ENCODE measurements at regions not wholly inside any gene's neighbourhood (a gene's known extent, or its start where the extent isn't known, plus 50 kb on each side); places are given as distances from the start of the nearest gene placed in this dataset.
"Not testable (repeated sequence)": the region's sequence is repeated elsewhere in the genome, so short reads cannot be mapped to it uniquely, and the experiment has no call there.

GRCh38 chr3:147680837-147681483, 271.8 kb downstream of the ZIC1 start:
- Histone ChIP-seq H3K4me3 (ENCODE audit: low read length) (no peak overlapping the region), H3K9ac (ENCODE audit: low read length) (no peak overlapping the region), H4K20me1 (ENCODE audit: insufficient read depth, low read depth, low read length) (no peaks in the 10 kb centered on the region)

GRCh38 chr3:147688868-147689267, 279.7 kb downstream of the ZIC1 start:
- Histone ChIP-seq H3K27ac (ENCODE audit: low read length) (no peak overlapping the region), H3K79me2 (ENCODE audit: low read length) (no peaks in the 10 kb centered on the region), H3K27me3 (ENCODE audit: low read length) (no peaks in the 10 kb centered on the region), H3K4me2 (ENCODE audit: low read depth, low read length, poor library complexity, severe bottlenecking) (no peak overlapping the region), H3K9me3 (ENCODE audit: low read length) (0 out of 2 replicates have a peak, but pooled peaks cover 4% of the 10 kb centered on the region), H3K4me3 (ENCODE audit: low read length) (no peak overlapping the region), H4K20me1 (ENCODE audit: insufficient read depth, low read depth, low read length) (no peaks in the 10 kb centered on the region), H3K9me2 (replicated peaks; ENCODE audit: insufficient read depth, low read length) (no peaks in the 10 kb centered on the region), H3K36me3 (ENCODE audit: insufficient read depth, low read length) (no peaks in the 10 kb centered on the region), H3K4me1 (ENCODE audit: low read length) (no peaks in the 10 kb centered on the region), H2AFZ (ENCODE audit: low read length) (no peak overlapping the region), H3K9ac (ENCODE audit: low read length) (no peak overlapping the region)
- no peak for DNase-seq

More at GRCh38 chr3:147680837-147681483, 271.8 kb downstream of the ZIC1 start:
- Histone ChIP-seq H3K4me1 (ENCODE audit: low read length) (no peaks in the 10 kb centered on the region), H3K79me2 (ENCODE audit: low read length) (no peaks in the 10 kb centered on the region), H3K4me2 (ENCODE audit: low read depth, low read length, poor library complexity, severe bottlenecking) (no peak overlapping the region), H3K27ac (ENCODE audit: low read length) (no peak overlapping the region), H3K27me3 (ENCODE audit: low read length) (no peaks in the 10 kb centered on the region), H3K9me2 (replicated peaks; ENCODE audit: insufficient read depth, low read length) (0 out of 2 replicates have a peak, but pooled peaks cover 3% of the 10 kb centered on the region), H3K36me3 (ENCODE audit: insufficient read depth, low read length) (no peaks in the 10 kb centered on the region), H3K9me3 (ENCODE audit: low read length) (no peaks in the 10 kb centered on the region), H2AFZ (ENCODE audit: low read length) (no peak overlapping the region)
- no peak for DNase-seq

- Histone ChIP-seq H3K79me2 (ENCODE audit: low read length) (no peaks in the 10 kb centered on the region), H2AFZ (ENCODE audit: low read length) (no peak overlapping the region), H3K27ac (ENCODE audit: low read length) (no peak overlapping the region), H3K9me3 (ENCODE audit: low read length) (peaks cover 9% of the 10 kb centered on the region), H3K4me1 (ENCODE audit: low read length) (no peaks in the 10 kb centered on the region), H3K4me2 (ENCODE audit: low read depth, low read length, poor library complexity, severe bottlenecking) (no peak overlapping the region), H3K9me2 (replicated peaks; ENCODE audit: insufficient read depth, low read length) (no peaks in the 10 kb centered on the region), H3K4me3 (ENCODE audit: low read length) (no peak overlapping the region), H3K9ac (ENCODE audit: low read length) (no peak overlapping the region), H3K36me3 (ENCODE audit: insufficient read depth, low read length) (no peaks in the 10 kb centered on the region), H3K27me3 (ENCODE audit: low read length) (no peaks in the 10 kb centered on the region), H4K20me1 (ENCODE audit: insufficient read depth, low read depth, low read length) (no peaks in the 10 kb centered on the region)
- DNase-seq = no peak
Observed at GRCh38 chr3:147699175-147699838, 290.1 kb downstream of the ZIC1 start.

GRCh38 chr3:147701195-147701594, 292.0 kb downstream of the ZIC1 start:
- Histone ChIP-seq H3K79me2 (ENCODE audit: low read length) (no peaks in the 10 kb centered on the region), H3K36me3 (ENCODE audit: insufficient read depth, low read length) (no peaks in the 10 kb centered on the region), H4K20me1 (ENCODE audit: insufficient read depth, low read depth, low read length) (no peaks in the 10 kb centered on the region), H3K4me3 (ENCODE audit: low read length) (no peak overlapping the region), H3K27me3 (ENCODE audit: low read length) (no peaks in the 10 kb centered on the region), H3K27ac (ENCODE audit: low read length) (no peak overlapping the region), H3K9ac (ENCODE audit: low read length) (no peak overlapping the region), H3K4me1 (ENCODE audit: low read length) (no peaks in the 10 kb centered on the region), H3K9me3 (ENCODE audit: low read length) (peaks cover 9% of the 10 kb centered on the region), H2AFZ (ENCODE audit: low read length) (no peak overlapping the region), H3K9me2 (replicated peaks; ENCODE audit: insufficient read depth, low read length) (no peaks in the 10 kb centered on the region), H3K4me2 (ENCODE audit: low read depth, low read length, poor library complexity, severe bottlenecking) (no peak overlapping the region)
- DNase-seq = no peak

- DNase-seq = no peak
- no peaks in the 10 kb centered on the region for H3K27me3 ChIP-seq (ENCODE audit: low read length)
- no peaks in the 10 kb centered on the region for H3K9me2 ChIP-seq (replicated peaks; ENCODE audit: insufficient read depth, low read length)
Observed at GRCh38 chr3:147702509-147702908, 293.3 kb downstream of the ZIC1 start.

GRCh38 chr3:147705651-147706051, 296.5 kb downstream of the ZIC1 start:
- H3K9ac ChIP-seq (ENCODE audit: low read length) = no peak overlapping the region
- H3K36me3 ChIP-seq (ENCODE audit: insufficient read depth, low read length) = no peaks in the 10 kb centered on the region
- H3K79me2 ChIP-seq (ENCODE audit: low read length) = no peaks in the 10 kb centered on the region
- no peaks in the 10 kb centered on the region for H3K27me3 ChIP-seq (ENCODE audit: low read length)
- H3K4me3 ChIP-seq (ENCODE audit: low read length) = no peak overlapping the region
- DNase-seq = no peak
- peaks cover 2% of the 10 kb centered on the region for H3K9me3 ChIP-seq (ENCODE audit: low read length)
- no peak overlapping the region for H3K4me2 ChIP-seq (ENCODE audit: low read depth, low read length, poor library complexity, severe bottlenecking)
- H4K20me1 ChIP-seq (ENCODE audit: insufficient read depth, low read depth, low read length) = no peaks in the 10 kb centered on the region
- no peak overlapping the region for H3K27ac ChIP-seq (ENCODE audit: low read length)
- no peaks in the 10 kb centered on the region for H3K4me1 ChIP-seq (ENCODE audit: low read length)
- H3K9me2 ChIP-seq (replicated peaks; ENCODE audit: insufficient read depth, low read length) = no peaks in the 10 kb centered on the region
- no peak overlapping the region for H2AFZ ChIP-seq (ENCODE audit: low read length)

More at GRCh38 chr3:147702509-147702908, 293.3 kb downstream of the ZIC1 start:
- no peaks in the 10 kb centered on the region for H3K36me3 ChIP-seq (ENCODE audit: insufficient read depth, low read length)
- peaks cover 9% of the 10 kb centered on the region for H3K9me3 ChIP-seq (ENCODE audit: low read length)
- no peak overlapping the region for H3K27ac ChIP-seq (ENCODE audit: low read length)
- no peak overlapping the region for H2AFZ ChIP-seq (ENCODE audit: low read length)
- no peak overlapping the region for H3K4me2 ChIP-seq (ENCODE audit: low read depth, low read length, poor library complexity, severe bottlenecking)
- H3K4me1 ChIP-seq (ENCODE audit: low read length) = no peaks in the 10 kb centered on the region
- H3K79me2 ChIP-seq (ENCODE audit: low read length) = no peaks in the 10 kb centered on the region
- no peaks in the 10 kb centered on the region for H4K20me1 ChIP-seq (ENCODE audit: insufficient read depth, low read depth, low read length)
- no peak overlapping the region for H3K9ac ChIP-seq (ENCODE audit: low read length)
- no peak overlapping the region for H3K4me3 ChIP-seq (ENCODE audit: low read length)

GRCh38 chr3:147710753-147711152, 301.6 kb downstream of the ZIC1 start:
- H3K27me3 ChIP-seq (ENCODE audit: low read length); H3K9ac ChIP-seq (ENCODE audit: low read length); H3K27ac ChIP-seq (ENCODE audit: low read length); H3K79me2 ChIP-seq (ENCODE audit: low read length); H3K36me3 ChIP-seq (ENCODE audit: insufficient read depth, low read length); DNase-seq; H3K4me2 ChIP-seq (ENCODE audit: low read depth, low read length, poor library complexity, severe bottlenecking); H3K4me1 ChIP-seq (ENCODE audit: low read length); H4K20me1 ChIP-seq (ENCODE audit: insufficient read depth, low read depth, low read length); H3K9me2 ChIP-seq (replicated peaks; ENCODE audit: insufficient read depth, low read length); H2AFZ ChIP-seq (ENCODE audit: low read length); H3K4me3 ChIP-seq (ENCODE audit: low read length): not testable (repeated sequence)
- H3K9me3 ChIP-seq (ENCODE audit: low read length) = peaks cover 13% of the 10 kb centered on the region; the same call in 1 of the 2 replicates

GRCh38 chr3:147712357-147712756, 303.2 kb downstream of the ZIC1 start:
- no peaks in the 10 kb centered on the region for H3K4me1 ChIP-seq (ENCODE audit: low read length)
- no peaks in the 10 kb centered on the region for H4K20me1 ChIP-seq (ENCODE audit: insufficient read depth, low read depth, low read length)
- no peaks in the 10 kb centered on the region for H3K9me2 ChIP-seq (replicated peaks; ENCODE audit: insufficient read depth, low read length)
- H2AFZ ChIP-seq (ENCODE audit: low read length) = no peak overlapping the region
- no peaks in the 10 kb centered on the region for H3K36me3 ChIP-seq (ENCODE audit: insufficient read depth, low read length)
- H3K4me3 ChIP-seq (ENCODE audit: low read length) = no peak overlapping the region
- H3K27ac ChIP-seq (ENCODE audit: low read length) = no peak overlapping the region
- no peak overlapping the region for H3K4me2 ChIP-seq (ENCODE audit: low read depth, low read length, poor library complexity, severe bottlenecking)
- no peak for DNase-seq
- no peaks in the 10 kb centered on the region for H3K79me2 ChIP-seq (ENCODE audit: low read length)
- H3K9me3 ChIP-seq (ENCODE audit: low read length) = peaks cover 18% of the 10 kb centered on the region
- no peaks in the 10 kb centered on the region for H3K27me3 ChIP-seq (ENCODE audit: low read length)
- no peak overlapping the region for H3K9ac ChIP-seq (ENCODE audit: low read length)

All from Karpas-422 (cell line).